ENCODE measurements at regions not wholly inside any gene's neighbourhood (a gene's known extent, or its start where the extent isn't known, plus 50 kb on each side); places are given as distances from the start of the nearest gene placed in this dataset.

DNA sequence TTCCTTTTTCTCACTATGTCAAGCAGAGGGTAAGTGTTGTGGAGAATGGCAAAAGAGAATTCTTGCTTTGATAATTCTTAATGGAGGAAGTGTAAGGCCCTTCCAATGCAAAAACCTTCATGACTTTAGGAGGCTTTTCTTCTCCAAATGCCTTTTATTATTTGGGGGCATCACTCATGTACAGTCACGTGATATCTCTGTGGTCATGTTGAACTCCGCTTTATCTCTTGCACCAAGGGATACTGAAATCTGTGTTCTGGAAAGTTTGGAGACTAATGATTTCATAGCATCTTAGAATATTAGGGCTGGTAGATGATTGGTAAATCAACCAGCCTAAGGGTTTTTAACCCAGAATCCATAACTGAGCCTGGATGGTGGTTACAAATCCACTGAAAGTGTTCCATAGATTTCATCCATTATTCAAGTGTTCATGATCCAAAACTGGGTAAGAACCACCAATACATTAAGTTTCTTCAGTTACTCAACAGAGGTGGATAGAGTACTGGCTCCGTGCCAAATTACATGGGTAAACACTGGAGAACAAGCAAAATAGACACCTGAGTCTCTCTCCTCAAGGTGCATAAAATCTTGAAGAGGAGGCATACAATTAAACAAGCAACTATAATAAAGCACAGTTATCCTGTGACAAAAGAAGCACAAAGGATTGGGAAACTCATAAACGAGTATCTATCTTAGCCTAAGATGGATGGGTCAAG, 169.6 kb upstream of the EPHA4 start:
- intact Hi-C loops (cut with micrococcal nuclease): no loop called here

More for the DNA sequence above, 169.6 kb upstream of the EPHA4 start:
- TF ChIP-seq CBX3 (IDR thresholded peaks at IDR 0.05; ENCODE audit: low read depth) (no peak), EZH2phosphoT487 (IDR thresholded peaks at IDR 0.05; ENCODE audit: borderline replicate concordance) (no peak), CEBPB (IDR thresholded peaks at IDR 0.05; ENCODE audit: low read depth) (no peak), ELF1 (IDR thresholded peaks at IDR 0.05; ENCODE audit: borderline replicate concordance, low read depth) (no peak), SRF (IDR thresholded peaks at IDR 0.05; ENCODE audit: low read depth) (no peak), TCF7L2 (IDR thresholded peaks at IDR 0.05; ENCODE audit: borderline replicate concordance, extremely low read depth, insufficient read depth, insufficient read length) (no peak), SIN3A (IDR thresholded peaks at IDR 0.05; ENCODE audit: low read depth) (no peak)
- TF ChIP-seq, protein P1, sequence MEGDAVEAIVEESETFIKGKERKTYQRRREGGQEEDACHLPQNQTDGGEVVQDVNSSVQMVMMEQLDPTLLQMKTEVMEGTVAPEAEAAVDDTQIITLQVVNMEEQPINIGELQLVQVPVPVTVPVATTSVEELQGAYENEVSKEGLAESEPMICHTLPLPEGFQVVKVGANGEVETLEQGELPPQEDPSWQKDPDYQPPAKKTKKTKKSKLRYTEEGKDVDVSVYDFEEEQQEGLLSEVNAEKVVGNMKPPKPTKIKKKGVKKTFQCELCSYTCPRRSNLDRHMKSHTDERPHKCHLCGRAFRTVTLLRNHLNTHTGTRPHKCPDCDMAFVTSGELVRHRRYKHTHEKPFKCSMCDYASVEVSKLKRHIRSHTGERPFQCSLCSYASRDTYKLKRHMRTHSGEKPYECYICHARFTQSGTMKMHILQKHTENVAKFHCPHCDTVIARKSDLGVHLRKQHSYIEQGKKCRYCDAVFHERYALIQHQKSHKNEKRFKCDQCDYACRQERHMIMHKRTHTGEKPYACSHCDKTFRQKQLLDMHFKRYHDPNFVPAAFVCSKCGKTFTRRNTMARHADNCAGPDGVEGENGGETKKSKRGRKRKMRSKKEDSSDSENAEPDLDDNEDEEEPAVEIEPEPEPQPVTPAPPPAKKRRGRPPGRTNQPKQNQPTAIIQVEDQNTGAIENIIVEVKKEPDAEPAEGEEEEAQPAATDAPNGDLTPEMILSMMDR (IDR thresholded peaks at IDR 0.05 in 2 of 3, conservative IDR thresholded peaks at IDR 0.05 in 1 of 3; ENCODE audit: borderline replicate concordance in 1 of 3, insufficient read depth in 1 of 3, low read depth in 2 of 3, low read length in 2 of 3): no peak
- TF ChIP-seq, protein P2, sequence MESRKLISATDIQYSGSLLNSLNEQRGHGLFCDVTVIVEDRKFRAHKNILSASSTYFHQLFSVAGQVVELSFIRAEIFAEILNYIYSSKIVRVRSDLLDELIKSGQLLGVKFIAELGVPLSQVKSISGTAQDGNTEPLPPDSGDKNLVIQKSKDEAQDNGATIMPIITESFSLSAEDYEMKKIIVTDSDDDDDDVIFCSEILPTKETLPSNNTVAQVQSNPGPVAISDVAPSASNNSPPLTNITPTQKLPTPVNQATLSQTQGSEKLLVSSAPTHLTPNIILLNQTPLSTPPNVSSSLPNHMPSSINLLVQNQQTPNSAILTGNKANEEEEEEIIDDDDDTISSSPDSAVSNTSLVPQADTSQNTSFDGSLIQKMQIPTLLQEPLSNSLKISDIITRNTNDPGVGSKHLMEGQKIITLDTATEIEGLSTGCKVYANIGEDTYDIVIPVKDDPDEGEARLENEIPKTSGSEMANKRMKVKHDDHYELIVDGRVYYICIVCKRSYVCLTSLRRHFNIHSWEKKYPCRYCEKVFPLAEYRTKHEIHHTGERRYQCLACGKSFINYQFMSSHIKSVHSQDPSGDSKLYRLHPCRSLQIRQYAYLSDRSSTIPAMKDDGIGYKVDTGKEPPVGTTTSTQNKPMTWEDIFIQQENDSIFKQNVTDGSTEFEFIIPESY (IDR thresholded peaks at IDR 0.05; ENCODE audit: extremely low read depth, insufficient replicate concordance, low read length): no peak
- TF ChIP-seq, protein P3, sequence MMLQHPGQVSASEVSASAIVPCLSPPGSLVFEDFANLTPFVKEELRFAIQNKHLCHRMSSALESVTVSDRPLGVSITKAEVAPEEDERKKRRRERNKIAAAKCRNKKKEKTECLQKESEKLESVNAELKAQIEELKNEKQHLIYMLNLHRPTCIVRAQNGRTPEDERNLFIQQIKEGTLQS (IDR thresholded peaks at IDR 0.05): no peak
- no peaks in the 10 kb centered on the region for H3K36me3 ChIP-seq (ENCODE audit: control insufficient read depth in 1 of 2, insufficient read depth in 2 of 2, low read length in 2 of 2)
- no peak for ATAC-seq
- CTCF ChIA-PET: no interaction called here
- H3K27ac ChIP-seq (ENCODE audit: low read depth, low read length): no peak overlapping the region
- H3K27me3 ChIP-seq (ENCODE audit: insufficient read depth, low read length): no peaks in the 10 kb centered on the region
- H2AFZ ChIP-seq (ENCODE audit: low read depth, low read length, poor library complexity, severe bottlenecking): no peak overlapping the region
- BruUV-seq (replicated peaks): no TSS peak
- H3K4me3 ChIP-seq (replicated peaks in 1 of 2; ENCODE audit: low read depth in 1 of 2, low read length in 2 of 2): no peak overlapping the region
- no peak for DNase-seq (ENCODE audit: low read depth, low spot score)
- no peak overlapping the region for H3K9ac ChIP-seq (ENCODE audit: low read length)
- no peaks in the 10 kb centered on the region for H3K4me1 ChIP-seq (ENCODE audit: control insufficient read depth in 1 of 2, insufficient read depth in 2 of 2, low read length in 2 of 2)
- no peaks in the 10 kb centered on the region for H3K79me2 ChIP-seq (ENCODE audit: insufficient read depth, low read length)
- no peaks in the 10 kb centered on the region for H3K9me3 ChIP-seq (ENCODE audit: control insufficient read depth in 1 of 2, insufficient read depth in 1 of 2, low read depth in 1 of 2, low read length in 2 of 2)
- H3K4me2 ChIP-seq (ENCODE audit: low read length): no peak overlapping the region
- POLR2A ChIA-PET: no interaction called here
- no peaks in the 10 kb centered on the region for H3K9me2 ChIP-seq (ENCODE audit: insufficient read depth)
- RAD21 ChIA-PET (ENCODE audit: low non-redundant PET in 1 of 2, low total read pairs in 2 of 2, uncharacterized antibody in 2 of 2, unreplicated experiment in 2 of 2): no interaction called here
- H4K20me1 ChIP-seq (ENCODE audit: insufficient read depth): no peaks in the 10 kb centered on the region

All from HCT116 (cell line).